ENCODE measurements at regions not wholly inside any gene's neighbourhood (a gene's known extent, or its start where the extent isn't known, plus 50 kb on each side); places are given as distances from the start of the nearest gene placed in this dataset.

DNA sequence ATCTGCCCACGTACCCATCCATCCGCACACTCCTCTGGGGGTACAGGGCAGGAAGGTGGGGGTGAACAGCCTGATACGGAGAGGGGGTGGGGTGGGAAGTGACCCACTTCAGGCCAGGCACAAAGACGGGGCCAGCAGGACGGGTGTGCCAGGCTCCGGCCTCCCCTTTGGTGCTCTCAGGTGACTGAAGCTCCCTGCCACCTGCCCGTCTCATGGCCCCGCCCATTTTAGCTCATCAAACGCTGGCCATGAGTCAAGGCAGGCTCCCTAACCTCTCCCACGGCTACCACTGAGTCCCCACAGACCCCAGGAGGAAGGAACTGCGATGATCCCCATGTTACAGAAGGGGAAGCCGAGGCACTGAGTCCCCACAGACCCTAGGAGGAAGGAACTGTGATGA is 109.6 kb downstream of the CRYAA start:
- ChIA-PET POLR2A (no interaction called here), CTCF (interaction anchor here (3.1 kb wide), 1 partner anchor 9 kb away, joined by 10 read pairs; no protein-coding TSS in a partner anchor)
- no peak for TF ChIP-seq ZNF302 (CRISPR knock-in tag; IDR thresholded peaks at IDR 0.05)
- TF ChIP-seq, protein P1, sequence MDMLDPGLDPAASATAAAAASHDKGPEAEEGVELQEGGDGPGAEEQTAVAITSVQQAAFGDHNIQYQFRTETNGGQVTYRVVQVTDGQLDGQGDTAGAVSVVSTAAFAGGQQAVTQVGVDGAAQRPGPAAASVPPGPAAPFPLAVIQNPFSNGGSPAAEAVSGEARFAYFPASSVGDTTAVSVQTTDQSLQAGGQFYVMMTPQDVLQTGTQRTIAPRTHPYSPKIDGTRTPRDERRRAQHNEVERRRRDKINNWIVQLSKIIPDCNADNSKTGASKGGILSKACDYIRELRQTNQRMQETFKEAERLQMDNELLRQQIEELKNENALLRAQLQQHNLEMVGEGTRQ (IDR thresholded peaks at IDR 0.05) = no peak
- no peak for TF ChIP-seq RFX5 (IDR thresholded peaks at IDR 0.05)
- no peak for TF ChIP-seq NR3C1 (IDR thresholded peaks at IDR 0.05)
- TF ChIP-seq NPAS2 (CRISPR knock-in tag; IDR thresholded peaks at IDR 0.05; ENCODE audit: borderline replicate concordance) = no peak
- TF ChIP-seq RARB (CRISPR knock-in tag; IDR thresholded peaks at IDR 0.05) = no peak
- no peak for TF ChIP-seq ZSCAN20 (CRISPR knock-in tag; IDR thresholded peaks at IDR 0.05)
- H3K9me3 ChIP-seq = no peaks in the 10 kb centered on the region
- FAIRE-seq (no peak), DNase-seq (ENCODE audit: low read depth in 1 of 2, low spot score in 1 of 2) (no peak), ATAC-seq (no peak)
- 0 out of 3 replicates have a peak, but pooled peaks cover 5% of the 10 kb centered on the region for H3K4me1 ChIP-seq
- no peak overlapping the region; a peak in 1 of 6 replicates for H3K27ac ChIP-seq
- WGBS (ENCODE audit: missing lambda C conversion rate) = 70% methylated on average over 8 of the region's 12 CpGs
- H3K4me3 ChIP-seq = no peak overlapping the region
- no peak overlapping the region for H3K4me2 ChIP-seq

DNA sequence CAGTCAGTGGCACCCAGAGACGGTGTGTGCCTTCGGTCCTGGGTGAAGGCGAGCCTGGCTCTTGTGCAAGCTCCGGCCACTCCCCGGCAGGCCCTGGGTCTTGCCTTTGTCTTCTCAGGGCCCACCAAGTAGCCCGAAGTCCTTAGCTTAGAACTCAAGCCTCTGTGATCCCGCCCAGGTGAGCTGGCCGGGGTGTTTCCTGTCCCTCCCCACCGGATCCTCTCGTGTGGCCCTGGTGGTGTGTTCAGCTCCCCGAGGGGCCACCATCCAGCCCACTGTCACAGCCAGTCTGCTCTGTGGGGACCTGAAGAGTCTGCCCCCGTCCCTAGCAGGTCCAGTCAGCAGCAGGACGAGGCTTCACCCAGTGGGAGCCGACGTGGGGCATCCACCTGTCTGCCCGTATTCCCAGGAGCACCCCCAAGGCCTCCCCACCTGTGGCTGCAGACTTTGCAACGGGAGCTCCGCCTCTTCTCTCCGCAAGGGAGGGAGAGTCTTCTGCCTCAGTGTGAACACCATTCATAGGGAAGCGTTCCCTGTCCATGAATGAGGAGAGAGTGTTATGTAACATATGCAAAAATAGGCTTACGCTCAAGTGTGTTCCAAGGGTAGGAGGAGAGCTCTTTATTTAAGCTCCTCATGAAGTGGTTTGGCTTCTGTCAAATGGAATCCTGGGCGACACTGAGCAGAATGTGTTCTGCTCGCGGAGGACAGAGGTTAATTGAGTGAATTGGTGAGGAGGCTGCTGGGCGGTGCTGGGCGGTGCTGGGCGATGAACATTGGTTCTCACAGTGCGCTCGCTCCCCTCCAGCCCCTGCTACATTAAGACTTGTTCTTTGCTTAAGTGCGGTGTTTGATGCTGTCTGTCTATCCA is 108.9 kb downstream of the CRYAA start:
- TF ChIP-seq HOXB13 (CRISPR knock-in tag; IDR thresholded peaks at IDR 0.05; ENCODE audit: low read depth) = no peak
- TF ChIP-seq, protein P2, sequence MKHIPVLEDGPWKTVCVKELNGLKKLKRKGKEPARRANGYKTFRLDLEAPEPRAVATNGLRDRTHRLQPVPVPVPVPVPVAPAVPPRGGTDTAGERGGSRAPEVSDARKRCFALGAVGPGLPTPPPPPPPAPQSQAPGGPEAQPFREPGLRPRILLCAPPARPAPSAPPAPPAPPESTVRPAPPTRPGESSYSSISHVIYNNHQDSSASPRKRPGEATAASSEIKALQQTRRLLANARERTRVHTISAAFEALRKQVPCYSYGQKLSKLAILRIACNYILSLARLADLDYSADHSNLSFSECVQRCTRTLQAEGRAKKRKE (CRISPR knock-in tag; IDR thresholded peaks at IDR 0.05; ENCODE audit: low read depth) = no peak
- no peak for TF ChIP-seq CBX8 (IDR thresholded peaks at IDR 0.05)
- no peak for TF ChIP-seq TFCP2L1 (CRISPR knock-in tag; IDR thresholded peaks at IDR 0.05)
- TF ChIP-seq, protein P3, sequence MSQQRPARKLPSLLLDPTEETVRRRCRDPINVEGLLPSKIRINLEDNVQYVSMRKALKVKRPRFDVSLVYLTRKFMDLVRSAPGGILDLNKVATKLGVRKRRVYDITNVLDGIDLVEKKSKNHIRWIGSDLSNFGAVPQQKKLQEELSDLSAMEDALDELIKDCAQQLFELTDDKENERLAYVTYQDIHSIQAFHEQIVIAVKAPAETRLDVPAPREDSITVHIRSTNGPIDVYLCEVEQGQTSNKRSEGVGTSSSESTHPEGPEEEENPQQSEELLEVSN (IDR thresholded peaks at IDR 0.05; ENCODE audit: borderline replicate concordance, low read depth) = no peak
- TF ChIP-seq HDAC2 (IDR thresholded peaks at IDR 0.05) = no peak
- TF ChIP-seq FOSB (CRISPR knock-in tag; IDR thresholded peaks at IDR 0.05) = no peak
- no peak for TF ChIP-seq RAD21 (conservative IDR thresholded peaks at IDR 0.05 in 1 of 2, IDR thresholded peaks at IDR 0.05 in 1 of 2)
- no peak for TF ChIP-seq FOSL2 (IDR thresholded peaks at IDR 0.05)
- no peak for TF ChIP-seq FOSL2 (CRISPR knock-in tag; IDR thresholded peaks at IDR 0.05)
- TF ChIP-seq, protein P4, sequence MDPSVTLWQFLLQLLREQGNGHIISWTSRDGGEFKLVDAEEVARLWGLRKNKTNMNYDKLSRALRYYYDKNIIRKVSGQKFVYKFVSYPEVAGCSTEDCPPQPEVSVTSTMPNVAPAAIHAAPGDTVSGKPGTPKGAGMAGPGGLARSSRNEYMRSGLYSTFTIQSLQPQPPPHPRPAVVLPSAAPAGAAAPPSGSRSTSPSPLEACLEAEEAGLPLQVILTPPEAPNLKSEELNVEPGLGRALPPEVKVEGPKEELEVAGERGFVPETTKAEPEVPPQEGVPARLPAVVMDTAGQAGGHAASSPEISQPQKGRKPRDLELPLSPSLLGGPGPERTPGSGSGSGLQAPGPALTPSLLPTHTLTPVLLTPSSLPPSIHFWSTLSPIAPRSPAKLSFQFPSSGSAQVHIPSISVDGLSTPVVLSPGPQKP (IDR thresholded peaks at IDR 0.05; ENCODE audit: low read depth, low read length) = no peak
- no peak for TF ChIP-seq POLR2A (IDR thresholded peaks at IDR 0.05; ENCODE audit: low read length)
- TF ChIP-seq ESRRA (IDR thresholded peaks at IDR 0.05; ENCODE audit: borderline replicate concordance, low read length) = no peak
- no peak for TF ChIP-seq KDM5A (IDR thresholded peaks at IDR 0.05)
- TF ChIP-seq JUN (IDR thresholded peaks at IDR 0.05) = no peak
- no peak for TF ChIP-seq RARB (CRISPR knock-in tag; IDR thresholded peaks at IDR 0.05)
- TF ChIP-seq HOXA7 (CRISPR knock-in tag; IDR thresholded peaks at IDR 0.05) = no peak
- no peak for TF ChIP-seq RFX5 (IDR thresholded peaks at IDR 0.05)
- WGBS (ENCODE audit: missing lambda C conversion rate) = 83% methylated on average over 26 of the region's 30 CpGs
- CTCF ChIA-PET = interaction anchor here (1.1 to 3.1 kb wide), 2 partner anchors 9 to 17 kb away, joined by 3 to 10 read pairs; no protein-coding TSS in a partner anchor
- no peak overlapping the region for H3K4me3 ChIP-seq
- POLR2A ChIA-PET = no interaction called here
- H3K9me3 ChIP-seq = no peaks in the 10 kb centered on the region
- H3K4me2 ChIP-seq = no peak overlapping the region
- H3K27ac ChIP-seq = no peak overlapping the region
- ATAC-seq (no peak), FAIRE-seq (no peak), DNase-seq (ENCODE audit: low read depth in 1 of 2, low spot score in 1 of 2) (no peak)
- 0 out of 3 replicates have a peak, but pooled peaks cover 5% of the 10 kb centered on the region for H3K4me1 ChIP-seq
